ENCODE measurements at regions not wholly inside any gene's neighbourhood (a gene's known extent, or its start where the extent isn't known, plus 50 kb on each side); places are given as distances from the start of the nearest gene placed in this dataset.

GRCh38 chr12:124449623-124450375, 117.6 kb downstream of the NCOR2 start:
- TF ChIP-seq, protein P1, sequence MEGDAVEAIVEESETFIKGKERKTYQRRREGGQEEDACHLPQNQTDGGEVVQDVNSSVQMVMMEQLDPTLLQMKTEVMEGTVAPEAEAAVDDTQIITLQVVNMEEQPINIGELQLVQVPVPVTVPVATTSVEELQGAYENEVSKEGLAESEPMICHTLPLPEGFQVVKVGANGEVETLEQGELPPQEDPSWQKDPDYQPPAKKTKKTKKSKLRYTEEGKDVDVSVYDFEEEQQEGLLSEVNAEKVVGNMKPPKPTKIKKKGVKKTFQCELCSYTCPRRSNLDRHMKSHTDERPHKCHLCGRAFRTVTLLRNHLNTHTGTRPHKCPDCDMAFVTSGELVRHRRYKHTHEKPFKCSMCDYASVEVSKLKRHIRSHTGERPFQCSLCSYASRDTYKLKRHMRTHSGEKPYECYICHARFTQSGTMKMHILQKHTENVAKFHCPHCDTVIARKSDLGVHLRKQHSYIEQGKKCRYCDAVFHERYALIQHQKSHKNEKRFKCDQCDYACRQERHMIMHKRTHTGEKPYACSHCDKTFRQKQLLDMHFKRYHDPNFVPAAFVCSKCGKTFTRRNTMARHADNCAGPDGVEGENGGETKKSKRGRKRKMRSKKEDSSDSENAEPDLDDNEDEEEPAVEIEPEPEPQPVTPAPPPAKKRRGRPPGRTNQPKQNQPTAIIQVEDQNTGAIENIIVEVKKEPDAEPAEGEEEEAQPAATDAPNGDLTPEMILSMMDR (conservative IDR thresholded peaks at IDR 0.05) = no peak
- no peak for TF ChIP-seq ZFX (IDR thresholded peaks at IDR 0.05)
- no peak overlapping the region for H3K27ac ChIP-seq

DNA sequence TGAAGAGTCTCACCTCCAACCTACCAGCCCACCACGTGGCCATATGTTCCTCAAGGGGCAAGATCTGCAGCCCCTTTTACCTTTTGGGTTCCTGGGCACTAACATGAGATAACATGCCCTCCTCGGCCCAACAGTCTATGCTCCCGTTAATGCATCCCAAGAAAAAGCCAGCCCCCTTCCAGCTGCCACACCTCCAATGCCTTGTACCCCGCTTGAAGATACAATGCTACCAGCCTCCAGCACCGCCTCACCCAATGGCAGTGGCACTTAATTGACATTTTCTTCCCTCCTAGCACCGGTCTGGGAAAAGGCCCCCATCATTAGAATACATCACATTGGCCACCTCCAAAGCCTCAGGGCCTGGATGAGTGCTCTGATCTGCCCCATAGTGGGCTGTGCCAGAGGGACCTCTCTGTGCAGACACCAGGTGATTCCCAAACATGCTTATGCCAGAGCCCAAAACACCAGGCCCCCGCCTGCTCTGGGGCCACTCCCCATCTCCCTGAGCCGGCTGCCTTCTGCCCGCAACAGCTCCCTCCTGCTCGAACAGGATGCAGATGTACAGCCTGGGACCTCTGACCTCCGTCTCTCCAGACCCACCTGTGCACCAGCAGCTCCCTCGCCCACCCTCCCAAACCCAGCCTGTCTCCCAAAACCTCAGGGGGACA, 118.3 kb downstream of the NCOR2 start:
- TF ChIP-seq, protein P1 (conservative IDR thresholded peaks at IDR 0.05) = no peak
- TF ChIP-seq ZFX (IDR thresholded peaks at IDR 0.05) = no peak
- no peak overlapping the region for H3K27ac ChIP-seq

- TF ChIP-seq ZFX (IDR thresholded peaks at IDR 0.05) = no peak
- TF ChIP-seq, protein P1 (conservative IDR thresholded peaks at IDR 0.05) = no peak
- H3K27ac ChIP-seq = no peak overlapping the region
Observed at GRCh38 chr12:124448241-124448954, 119.0 kb downstream of the NCOR2 start.

DNA sequence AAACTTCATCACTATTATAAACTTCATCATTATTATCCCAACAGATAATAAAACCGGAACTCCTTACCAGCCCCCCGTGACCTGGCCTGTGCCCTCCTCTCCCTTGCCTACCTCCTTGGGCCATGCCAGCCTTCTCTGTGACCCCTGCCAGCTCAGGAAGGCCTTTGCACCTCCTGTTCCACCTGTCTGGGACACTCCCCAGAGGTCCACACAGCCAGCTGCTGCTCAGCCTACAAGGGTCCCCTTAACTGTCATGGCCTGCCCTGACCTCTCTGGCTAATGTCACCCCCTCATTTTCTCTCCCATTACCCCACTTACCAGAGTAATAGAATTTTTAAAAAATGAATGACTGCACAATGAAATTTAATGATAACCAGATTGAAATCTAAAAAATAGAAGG, 121.0 kb downstream of the NCOR2 start:
- no peak overlapping the region for H3K27ac ChIP-seq
- TF ChIP-seq, protein P1 (conservative IDR thresholded peaks at IDR 0.05) = no peak
- no peak for TF ChIP-seq ZFX (IDR thresholded peaks at IDR 0.05)

DNA sequence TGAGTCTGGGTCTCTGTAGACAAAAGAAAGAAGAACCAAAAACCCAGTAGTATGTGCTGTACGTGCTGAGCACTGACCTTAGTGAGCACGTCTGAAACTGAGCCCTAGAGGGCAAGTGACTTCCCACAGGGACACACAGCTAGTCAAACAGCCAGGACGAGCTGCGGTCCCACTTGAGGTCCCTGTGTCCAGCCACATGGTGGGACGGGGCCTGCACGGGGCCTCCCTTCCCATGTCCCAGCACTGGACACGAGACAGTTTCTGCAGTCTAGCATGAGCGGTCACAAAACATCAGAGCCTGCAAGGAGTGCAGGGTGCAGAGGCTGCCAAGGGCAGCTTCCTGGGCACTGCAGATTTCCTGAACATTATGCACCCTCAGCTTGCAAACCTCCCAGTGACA, 121.6 kb downstream of the NCOR2 start:
- no peak overlapping the region for H3K27ac ChIP-seq
- TF ChIP-seq ZFX (IDR thresholded peaks at IDR 0.05) = no peak
- TF ChIP-seq, protein P1 (conservative IDR thresholded peaks at IDR 0.05) = no peak

DNA sequence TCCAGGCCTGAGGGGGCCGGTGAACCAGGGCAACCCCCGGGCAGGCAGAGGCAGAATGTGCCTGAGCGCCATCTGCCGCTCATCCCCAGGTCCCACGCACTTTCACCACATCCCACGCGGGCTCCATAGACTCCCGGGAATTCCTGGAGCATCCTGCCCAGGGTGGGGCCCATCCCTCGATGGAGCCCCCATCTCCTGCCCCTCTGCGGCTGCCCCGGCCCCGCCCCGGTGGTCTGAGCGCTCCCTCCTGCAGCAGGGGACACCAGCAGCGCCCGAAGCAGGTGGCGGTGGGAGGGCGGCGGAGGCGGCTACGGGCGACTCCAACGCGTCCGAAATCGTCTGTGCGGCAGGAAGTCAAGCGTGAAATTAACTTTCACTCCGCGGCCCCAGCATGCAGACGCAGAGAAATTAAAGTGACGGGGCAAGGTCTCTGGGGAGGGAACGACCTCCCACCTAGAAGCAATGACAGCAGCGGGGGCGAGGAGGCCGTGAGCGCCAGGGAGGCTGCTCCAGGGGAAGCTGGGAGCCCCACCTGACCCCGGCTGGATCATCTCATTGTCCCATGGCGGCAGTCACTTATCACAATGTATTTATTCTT, 122.2 kb downstream of the NCOR2 start:
- TF ChIP-seq ZFX (IDR thresholded peaks at IDR 0.05) = no peak
- no peak overlapping the region for H3K27ac ChIP-seq

DNA sequence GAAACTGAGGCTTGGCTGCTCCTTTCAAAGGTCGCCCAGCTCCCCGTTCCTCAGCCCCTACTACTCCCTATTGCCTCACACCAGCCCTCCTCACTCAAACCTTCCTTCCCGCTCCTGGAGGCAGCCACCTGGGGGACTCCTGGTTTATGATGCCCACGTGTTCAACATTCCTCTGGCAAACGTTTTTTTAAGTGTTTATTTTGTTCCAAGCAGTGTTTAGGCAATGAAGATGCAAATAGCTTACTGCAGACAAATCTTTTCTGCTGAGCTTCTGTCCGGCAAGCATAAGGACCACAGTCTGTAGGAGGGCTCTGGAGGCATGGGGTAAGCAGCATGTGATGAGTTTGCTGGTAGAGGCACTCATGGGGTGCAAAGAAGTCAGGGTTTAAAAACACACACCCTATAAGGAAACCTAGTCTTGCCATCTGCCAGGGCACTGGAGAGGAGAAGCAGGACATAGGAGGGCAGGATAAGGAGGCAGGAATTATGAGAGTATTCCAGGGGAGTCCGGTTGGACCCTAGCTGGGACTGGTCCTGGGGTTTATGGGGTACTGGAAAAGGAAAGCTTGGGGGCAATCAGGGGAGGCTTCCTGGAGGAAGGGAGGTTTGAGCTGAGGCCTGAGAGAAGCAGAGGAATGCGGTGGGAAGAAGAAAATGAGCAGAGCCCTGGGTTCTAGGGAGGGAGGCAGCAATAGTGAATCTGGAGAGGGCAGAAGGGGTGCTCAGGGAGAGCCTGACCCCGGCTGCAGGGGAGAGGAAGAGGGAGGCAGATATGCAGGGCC, 123.3 kb downstream of the NCOR2 start:
- TF ChIP-seq, protein P1 (conservative IDR thresholded peaks at IDR 0.05) = no peak
- TF ChIP-seq ZFX (IDR thresholded peaks at IDR 0.05) = no peak
- H3K27ac ChIP-seq = no peak overlapping the region

All from C4-2B (cell line).